Inflammatory macrophage treated with lipopolysaccharide for 1 hour (primary cell): ENCODE measurements at regions not wholly inside any gene's neighbourhood (a gene's known extent, or its start where the extent isn't known, plus 50 kb on each side); places are given as distances from the start of the nearest gene placed in this dataset.

Source experiments
- DNase-seq, 2 donors: peaks; one replicate each; pipeline ENCODE4 v3.0.0-alpha.2; 2020 to 2022

GRCh38 chr6:51494342-51494741, 593.1 kb downstream of the PKHD1 start:
- DNase-seq = no peak

GRCh38 chr6:51495096-51495495, 592.3 kb downstream of the PKHD1 start:
- DNase-seq = no peak

- DNase-seq = no peak
Observed at GRCh38 chr6:51495610-51496396, 591.6 kb downstream of the PKHD1 start.

- DNase-seq = no peak
Observed at GRCh38 chr6:51502996-51503395, 584.4 kb downstream of the PKHD1 start.

- no peak for DNase-seq
Observed at GRCh38 chr6:51505434-51505833, 582.0 kb downstream of the PKHD1 start.

GRCh38 chr6:51509597-51509996, 577.8 kb downstream of the PKHD1 start:
- DNase-seq = no peak

GRCh38 chr6:51511081-51511480, 576.3 kb downstream of the PKHD1 start:
- no peak for DNase-seq

GRCh38 chr6:51513891-51514747, 573.3 kb downstream of the PKHD1 start:
- no peak for DNase-seq

- DNase-seq = no peak
Observed at GRCh38 chr6:51514748-51515402, 572.5 kb downstream of the PKHD1 start.

GRCh38 chr6:51526049-51526448, 561.4 kb downstream of the PKHD1 start:
- DNase-seq = no peak

GRCh38 chr6:51526922-51527321, 560.5 kb downstream of the PKHD1 start:
- DNase-seq = no peak

GRCh38 chr6:51528556-51528955, 558.9 kb downstream of the PKHD1 start:
- DNase-seq = no peak

GRCh38 chr6:51529240-51529639, 558.2 kb downstream of the PKHD1 start:
- DNase-seq = no peak

- no peak for DNase-seq
Observed at GRCh38 chr6:51531623-51532022, 555.8 kb downstream of the PKHD1 start.

- DNase-seq = peak; percentile 5
Observed at GRCh38 chr6:51533962-51534361, 553.5 kb downstream of the PKHD1 start.

GRCh38 chr6:51535327-51535726, 552.1 kb downstream of the PKHD1 start:
- DNase-seq = no peak

- no peak for DNase-seq
Observed at GRCh38 chr6:51536728-51537127, 550.7 kb downstream of the PKHD1 start.

GRCh38 chr6:51541847-51542246, 545.6 kb downstream of the PKHD1 start:
- no peak for DNase-seq

GRCh38 chr6:51542475-51542874, 544.9 kb downstream of the PKHD1 start:
- no peak for DNase-seq

GRCh38 chr6:51550243-51550642, 537.2 kb downstream of the PKHD1 start:
- no peak for DNase-seq

GRCh38 chr6:51552435-51552834, 535.0 kb downstream of the PKHD1 start:
- DNase-seq = no peak

GRCh38 chr6:51553246-51554015, 534.0 kb downstream of the PKHD1 start:
- DNase-seq = no peak

- DNase-seq = no peak
Observed at GRCh38 chr6:51554029-51554428, 533.4 kb downstream of the PKHD1 start.
